ENCODE measurements at regions not wholly inside any gene's neighbourhood (a gene's known extent, or its start where the extent isn't known, plus 50 kb on each side); places are given as distances from the start of the nearest gene placed in this dataset.
"Not testable (repeated sequence)": the region's sequence is repeated elsewhere in the genome, so short reads cannot be mapped to it uniquely, and the experiment has no call there.

DNA sequence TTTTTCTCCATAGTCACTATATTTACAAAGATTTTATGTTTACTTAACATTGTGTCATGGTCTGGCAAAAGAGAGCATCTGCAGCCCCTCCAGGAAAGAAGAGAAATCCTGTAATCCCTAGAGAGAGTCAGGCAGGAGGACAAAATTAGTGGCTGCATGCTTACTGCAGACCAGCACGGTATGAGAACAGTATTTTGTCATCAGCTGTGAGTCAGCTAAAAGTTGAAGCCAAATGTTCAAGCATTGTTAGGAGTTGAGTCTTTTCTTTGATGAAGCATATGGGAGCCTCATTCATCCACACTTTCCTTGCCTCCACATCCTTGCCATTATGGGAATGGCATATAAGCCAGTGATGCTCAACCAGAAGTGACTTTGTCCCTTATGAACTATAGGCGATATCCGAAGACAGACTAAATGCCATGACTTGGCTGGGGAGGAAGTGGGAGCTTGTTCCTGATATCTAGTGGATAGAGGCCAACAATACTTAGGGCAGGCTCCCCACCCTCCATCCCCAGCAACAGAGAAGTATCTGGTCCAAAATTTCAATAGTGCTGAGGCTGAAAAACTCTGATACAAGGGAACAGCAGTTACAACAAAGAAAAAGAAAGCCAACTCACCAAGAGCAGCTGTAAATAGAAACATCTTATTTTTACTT, 112.0 kb upstream of the OR5AK2 start:
- no peak for DNase-seq

DNA sequence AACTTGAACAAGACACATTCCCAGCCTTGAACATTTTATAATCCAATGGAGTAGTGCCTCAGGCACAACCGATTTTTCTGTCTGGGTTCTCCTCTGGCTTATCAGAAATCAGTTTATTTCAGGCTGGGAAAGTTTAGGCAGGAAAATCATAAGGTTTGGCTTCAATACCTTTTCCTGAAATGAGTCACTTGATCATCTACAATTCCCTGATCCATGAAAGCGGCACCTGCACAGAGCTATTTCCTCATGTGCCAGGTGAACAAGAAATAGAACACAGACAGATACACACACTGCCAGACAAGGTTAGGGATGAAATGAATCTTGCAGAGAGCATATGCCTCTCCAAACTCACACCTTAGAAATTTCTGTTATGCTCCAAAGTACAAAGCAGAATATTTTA, 106.7 kb upstream of the OR9G4 start:
- DNase-seq, result no peak

DNA sequence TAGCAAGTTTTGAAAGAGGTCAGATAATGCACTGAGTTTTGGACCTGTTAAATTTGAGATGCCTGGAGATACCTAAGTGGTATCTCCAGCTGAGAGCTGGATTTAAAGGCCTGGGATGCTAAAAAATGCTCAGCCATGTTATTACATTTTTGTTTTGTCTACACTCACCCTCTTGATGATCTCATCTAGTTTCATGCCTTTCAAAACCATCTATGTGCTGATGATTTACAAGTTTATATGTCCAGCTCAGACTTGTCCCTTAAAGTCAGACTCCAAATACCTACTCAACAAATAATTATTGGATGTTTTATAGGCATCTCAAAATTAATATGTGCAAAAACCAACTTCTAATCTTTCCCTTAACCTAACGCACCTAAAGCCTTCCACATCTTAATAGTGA, 103.6 kb upstream of the OR9G4 start:
- no peak for DNase-seq

DNA sequence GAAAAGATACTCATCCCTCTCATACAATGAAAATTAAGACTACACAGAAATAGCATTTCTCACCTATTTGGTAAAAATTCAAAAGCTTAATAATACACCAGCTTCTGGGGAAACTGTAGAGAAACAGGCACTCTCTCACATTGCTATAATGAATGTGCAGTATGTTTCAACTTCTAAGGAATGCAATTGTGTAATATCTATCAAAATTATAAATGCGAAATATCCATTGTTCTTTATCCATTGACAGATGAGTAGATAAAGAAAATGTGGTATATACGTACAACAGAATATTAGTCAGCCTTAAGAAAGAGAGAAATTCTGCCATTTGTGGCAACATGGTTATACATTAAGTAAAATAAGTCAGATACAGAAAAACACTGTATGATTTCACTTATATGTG, 101.4 kb upstream of the OR9G4 start:
- DNase-seq, result no peak

DNA sequence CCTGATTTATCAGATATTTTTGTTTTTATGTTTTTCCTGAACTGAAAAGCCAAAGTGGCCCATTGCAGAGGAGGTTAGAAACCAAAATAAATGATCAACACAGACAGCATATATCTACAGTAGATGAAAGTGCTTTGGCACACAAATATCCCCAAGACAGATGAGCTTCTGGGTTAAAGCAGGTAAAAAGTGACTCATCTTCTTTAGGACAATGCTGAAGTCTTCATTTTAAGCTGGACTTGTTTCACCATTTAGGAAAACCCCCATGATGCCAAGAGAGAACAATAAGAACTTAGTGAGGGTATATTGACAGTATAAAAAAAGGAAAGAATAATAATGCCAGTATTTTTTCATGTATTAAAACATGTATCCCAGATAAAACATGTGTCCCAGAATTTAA, 100.8 kb upstream of the OR9G4 start:
- no peak for DNase-seq

DNA sequence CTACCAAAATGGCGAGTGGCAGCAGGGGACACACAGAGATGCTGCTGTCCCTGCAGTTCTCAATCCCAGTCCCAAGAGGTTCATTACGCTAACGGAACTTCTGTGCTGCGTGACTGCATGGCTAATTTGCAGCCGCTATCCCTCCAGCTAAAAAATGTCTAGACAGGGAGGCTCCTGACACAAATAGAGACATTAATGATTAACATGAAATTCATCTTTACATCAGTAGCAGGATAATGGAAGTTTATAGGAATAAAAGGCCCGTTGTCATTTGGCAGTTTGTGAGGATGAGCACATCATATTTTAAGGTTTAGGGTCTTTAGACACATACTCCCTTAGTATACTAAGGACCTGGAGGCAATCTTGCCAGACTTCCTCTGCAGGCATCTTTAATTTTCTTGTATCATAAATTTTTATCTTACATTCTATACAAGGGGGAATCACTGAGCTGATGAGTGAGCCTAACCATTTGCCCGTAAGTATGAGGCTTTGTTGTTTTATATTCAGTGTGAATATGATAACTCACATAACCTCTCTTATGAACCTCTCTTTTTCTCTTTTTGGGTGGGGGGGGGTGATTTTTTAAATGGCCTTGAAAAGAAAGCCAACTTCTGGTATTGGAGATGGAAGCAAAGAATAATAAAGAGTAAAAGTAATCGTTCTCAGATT, 99.8 kb upstream of the OR9G4 start:
- no peak for DNase-seq

DNA sequence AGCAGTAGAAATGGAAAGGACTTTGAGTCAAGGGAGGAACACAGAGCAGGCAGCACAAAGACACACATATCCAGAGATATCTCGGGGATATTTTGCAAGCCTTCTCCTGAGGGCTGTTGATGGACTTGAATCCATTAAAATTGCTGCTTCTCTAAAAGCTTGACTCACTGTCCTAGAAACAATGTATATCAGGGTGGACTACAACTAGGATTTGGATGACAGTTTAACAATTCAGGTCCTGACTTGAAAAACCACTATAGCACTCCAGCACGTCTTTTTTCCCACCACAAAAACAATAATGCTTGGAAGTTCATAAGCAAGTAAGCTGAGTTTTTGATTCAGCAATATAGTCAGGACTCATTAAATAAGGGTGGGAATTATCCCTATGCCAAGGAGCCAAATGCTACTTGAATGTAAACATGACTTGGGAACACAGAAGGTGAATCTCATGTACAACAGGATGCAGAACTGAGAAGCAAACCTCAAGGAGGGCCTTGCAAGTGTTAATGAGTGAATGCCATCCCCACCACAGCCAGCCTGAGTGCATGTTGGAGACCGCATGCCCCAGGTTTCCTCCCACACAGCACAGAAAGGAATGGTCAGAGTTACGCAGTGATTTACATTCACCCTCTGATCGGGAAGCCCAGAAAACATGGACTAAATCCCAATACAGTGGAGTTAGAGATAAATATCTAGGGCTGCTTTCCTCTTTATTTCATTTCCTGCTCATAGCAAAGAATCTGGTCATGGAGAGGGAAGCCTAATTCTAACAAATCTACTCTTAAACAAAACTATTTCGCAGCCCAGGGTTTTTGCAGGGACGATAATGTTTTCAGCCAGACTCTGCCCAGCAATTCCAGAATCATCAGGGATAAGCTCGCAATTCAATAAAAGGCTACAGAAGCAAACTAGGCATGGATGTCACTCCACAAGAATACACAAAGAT, 98.4 kb upstream of the OR9G4 start:
- no peak for DNase-seq

DNA sequence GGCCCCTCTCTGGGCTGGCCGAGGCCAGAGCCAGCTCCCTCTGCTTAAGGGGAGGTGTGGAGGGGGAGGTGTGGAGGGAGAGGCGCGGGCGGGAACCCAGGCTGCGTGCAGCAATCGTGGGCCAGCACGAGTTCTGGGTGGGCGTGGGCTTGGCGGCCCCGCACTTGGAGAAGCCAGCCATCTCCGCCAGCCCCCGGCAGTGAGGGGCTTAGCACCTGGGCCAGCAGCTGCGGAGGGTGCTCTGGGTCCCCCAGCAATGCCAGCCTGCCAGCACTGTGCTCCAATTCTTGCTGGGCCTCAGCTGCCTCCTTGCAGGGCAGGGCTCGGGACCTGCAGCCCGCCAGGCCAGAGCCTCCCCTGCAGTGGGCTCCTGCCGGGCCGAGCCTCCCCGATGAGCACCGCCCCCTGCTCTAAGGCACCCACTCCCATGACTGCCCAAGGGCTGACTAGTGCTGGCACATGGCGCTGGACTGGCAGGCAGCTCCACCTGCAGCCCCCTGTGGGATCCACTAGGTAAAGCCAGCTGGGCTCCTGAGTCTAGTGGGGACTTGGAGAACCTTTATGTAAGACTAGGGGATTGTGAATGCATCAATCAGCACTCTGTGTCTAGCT, 96.7 kb upstream of the OR9G4 start:
- DNase-seq, result no peak

DNA sequence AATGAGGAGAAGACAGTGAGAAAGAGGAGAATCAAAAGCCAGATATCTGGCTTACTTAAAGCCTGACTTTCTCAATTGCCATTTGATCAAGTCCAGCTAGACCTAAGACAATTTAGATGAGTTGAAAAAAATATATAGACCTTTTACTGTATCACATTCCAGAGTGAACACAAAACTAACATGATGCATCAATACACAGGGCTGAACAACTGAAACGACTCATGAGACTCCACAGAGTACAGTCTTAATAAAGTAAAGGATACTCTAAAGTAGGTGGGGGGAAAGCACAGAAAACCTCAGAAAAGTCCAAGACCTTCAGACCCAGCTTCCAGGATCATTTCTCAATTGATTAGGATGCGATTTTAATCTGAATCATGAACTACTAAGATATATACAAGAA, 95.3 kb upstream of the OR9G4 start:
- no peak for DNase-seq

DNA sequence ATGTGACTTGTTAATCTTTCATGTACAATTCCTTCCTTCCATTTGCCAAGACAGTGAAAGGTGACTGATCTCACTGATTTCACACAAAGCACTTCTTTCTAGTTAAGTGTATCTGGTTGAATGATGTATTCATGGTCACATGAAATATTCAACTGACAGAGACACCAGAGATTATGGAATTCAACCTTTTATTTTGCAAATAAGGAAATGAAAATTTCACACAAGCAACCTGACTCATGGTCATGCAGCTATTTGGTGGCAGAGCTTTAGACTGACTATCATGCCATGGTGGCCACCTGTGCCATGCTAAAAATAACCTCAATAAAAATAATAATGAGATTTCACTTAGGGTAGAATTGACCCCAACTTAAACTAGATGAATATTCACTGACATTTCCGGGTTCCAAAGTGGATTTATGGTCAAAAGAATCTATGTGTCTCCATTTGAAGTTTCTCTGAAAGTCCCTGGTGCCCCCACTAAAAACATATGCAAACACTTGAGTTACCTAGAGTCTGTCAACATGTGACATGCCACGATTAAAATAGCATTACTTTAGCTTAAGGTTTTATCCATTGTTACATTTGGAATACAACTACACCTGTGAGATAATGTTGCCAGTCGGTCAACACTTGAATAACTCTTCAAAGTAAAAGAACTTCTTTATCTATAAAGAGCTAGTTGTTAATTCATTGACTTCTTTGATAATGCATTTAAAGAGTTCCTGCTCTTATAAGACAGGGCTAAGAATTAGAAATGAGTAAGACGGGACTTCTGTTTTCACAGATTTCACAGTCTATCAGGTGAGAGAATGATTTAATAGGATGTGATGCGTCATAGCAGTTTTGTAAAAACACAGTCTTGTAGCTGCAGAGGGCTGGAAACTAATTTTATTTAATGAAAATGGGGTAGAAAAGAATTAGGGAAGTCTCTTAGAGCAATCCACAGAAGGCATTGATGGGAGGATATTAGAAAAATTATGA, 94.6 kb upstream of the OR9G4 start:
- peak; percentile 18 to 43 (median 39) for DNase-seq

DNA sequence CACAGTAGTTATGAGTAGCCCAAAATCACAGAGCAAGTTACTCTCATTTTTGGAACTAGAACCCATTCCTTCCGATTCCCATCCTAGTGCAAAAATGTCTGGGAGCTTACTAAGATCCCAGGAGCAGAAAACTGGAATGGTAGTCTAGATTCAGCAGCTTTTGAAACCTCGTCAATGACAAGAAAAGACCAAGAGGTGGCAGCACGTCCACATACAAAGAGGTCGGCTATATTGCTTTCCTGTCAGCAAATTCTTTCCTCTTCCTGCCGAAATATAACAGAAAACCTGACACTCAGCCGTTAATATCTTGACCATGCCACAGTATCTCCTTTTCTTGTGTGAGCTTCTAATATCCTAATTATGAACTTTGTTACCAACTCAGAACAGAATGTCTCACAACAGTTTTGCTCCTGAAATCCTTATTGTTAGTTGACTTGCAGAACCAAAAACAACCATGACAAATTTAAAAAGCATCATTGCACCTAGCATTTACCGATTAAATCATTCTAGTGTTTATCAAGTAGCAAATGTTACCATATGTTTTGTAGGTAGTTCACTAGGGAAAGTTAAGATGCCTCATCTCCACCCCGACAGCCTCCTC, 92.8 kb upstream of the OR9G4 start:
- DNase-seq, result peak; percentile 51 to 67 (median 63)

DNA sequence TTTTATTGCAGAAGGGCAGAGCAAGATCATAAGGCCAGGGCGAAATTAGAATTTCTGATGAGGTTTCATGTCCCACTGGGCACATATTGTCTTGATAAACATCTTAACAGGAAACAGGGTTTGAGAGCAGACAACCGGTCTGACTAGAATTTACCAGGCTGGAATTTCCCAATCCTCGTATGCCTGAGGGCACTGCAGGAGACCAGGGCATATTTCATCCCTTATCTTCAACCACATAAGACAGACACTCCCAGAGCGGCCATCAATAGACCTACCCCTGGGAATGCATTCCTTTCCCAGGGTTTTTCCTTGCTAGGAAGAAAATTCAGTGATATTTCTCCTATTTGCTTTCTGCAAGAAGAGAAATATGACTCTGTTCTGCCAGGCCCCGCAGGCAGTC, 78.9 kb upstream of the OR9G4 start:
- DNase-seq, result not testable (repeated sequence)

DNA sequence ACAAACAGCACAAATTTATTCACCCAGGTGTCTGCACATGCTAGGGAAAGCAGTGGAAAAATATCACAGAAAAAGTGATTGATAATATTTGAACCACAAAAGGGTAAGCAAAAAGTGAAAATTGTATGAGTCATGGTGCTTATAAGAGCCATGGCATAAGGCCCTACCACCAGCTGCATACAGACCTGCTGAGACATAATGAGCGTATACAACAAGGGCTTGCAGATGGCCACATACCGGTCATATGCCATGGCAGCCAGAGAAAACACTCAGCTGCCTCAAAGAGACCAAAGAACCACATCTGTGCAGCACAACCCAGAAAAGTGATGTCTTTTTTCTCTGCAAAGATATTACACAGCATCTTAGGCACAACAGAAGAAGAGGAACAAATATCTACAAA, 71.4 kb upstream of the OR9G4 start:
- DNase-seq, result no peak

DNA sequence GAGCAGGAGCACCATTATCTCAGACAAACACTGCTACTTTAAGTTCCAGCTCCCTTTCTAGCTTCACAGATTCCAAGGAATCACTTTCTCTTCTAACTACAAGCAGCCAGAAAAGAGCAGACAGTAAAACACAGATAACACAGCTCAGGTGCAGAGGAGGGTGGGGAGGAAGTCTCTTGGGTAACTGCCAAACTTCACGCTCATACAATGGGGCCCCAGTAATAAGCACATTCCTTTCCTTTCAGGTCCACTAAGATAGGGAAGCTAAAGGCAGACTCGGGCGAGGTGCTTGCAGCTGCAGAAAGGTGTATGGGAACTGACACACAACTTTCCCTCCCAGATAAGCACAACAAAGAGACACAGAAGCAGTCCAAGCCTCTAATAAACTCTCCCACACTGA, 69.2 kb upstream of the OR9G4 start:
- no peak for DNase-seq

DNA sequence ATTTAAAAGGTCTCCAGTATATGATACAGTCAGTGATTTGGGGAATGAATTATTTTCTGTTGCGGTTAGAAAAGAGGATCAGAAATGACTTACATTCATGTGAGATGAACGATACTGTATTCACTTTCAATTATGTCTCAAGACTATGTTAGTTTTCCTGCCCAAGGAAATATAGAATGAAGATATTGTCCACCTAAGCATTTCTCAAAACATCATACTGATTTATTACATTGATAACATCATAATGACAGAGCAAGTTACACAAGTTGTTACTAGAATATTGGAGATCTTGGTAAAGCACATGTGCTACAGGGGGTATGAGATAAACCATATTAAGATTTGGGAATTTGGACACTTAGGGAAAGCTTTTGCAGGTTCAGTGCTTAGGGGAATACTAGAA, 67.8 kb upstream of the OR9G4 start:
- DNase-seq, result no peak

DNA sequence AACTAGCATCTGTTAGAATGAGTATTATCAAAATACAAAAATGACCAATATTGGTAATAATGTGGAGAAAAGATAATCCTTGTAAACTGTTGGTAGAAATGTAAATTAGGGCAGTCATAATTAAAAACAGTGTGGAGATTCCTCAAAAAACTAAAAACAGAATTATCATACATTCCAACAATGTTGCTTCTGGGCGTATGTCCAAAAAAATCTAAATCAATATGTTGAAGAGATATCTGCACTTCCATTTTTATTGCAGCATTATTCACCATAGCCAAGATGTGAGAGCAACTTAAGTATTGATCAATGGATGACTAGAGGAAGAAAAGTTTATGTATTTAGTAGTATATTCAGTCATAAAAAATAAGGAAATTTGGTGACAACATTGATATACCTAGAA, 59.8 kb upstream of the OR9G4 start:
- no peak for DNase-seq

DNA sequence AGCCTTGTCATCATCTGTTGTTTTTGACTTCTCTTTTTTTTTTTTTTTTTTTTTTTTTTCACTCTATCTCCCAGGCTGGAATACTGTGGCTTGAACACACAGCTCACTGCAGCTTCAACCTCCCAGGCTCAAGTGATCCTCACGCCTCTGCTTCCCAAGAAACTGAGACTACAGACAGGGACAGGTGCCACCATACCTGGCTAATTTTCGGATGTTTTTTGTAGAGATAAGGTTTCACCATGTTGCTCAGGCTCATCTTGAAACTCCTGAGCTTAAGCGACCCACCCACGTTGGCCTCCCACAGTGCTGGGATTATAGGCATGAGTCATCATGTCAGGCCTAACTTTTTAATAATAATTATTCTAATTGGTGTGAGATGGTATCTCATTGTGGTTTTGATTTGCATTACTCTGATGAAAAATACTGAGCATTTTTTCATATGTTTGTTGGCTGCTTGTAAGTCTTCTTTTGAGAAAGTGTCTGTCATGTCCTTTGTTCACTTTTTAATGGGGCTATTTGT, 51.3 kb upstream of the OR9G4 start:
- no peak for DNase-seq
